ENCODE measurements at regions not wholly inside any gene's neighbourhood (a gene's known extent, or its start where the extent isn't known, plus 50 kb on each side); places are given as distances from the start of the nearest gene placed in this dataset.
"Not testable (repeated sequence)": the region's sequence is repeated elsewhere in the genome, so short reads cannot be mapped to it uniquely, and the experiment has no call there.

- no peak for DNase-seq
These were observed 268.4 kb upstream of the PELI2 start for GRCh38 chr14:55849833-55850232.

- no peak for DNase-seq
These were observed 267.4 kb upstream of the PELI2 start for GRCh38 chr14:55850825-55851241.

- DNase-seq = no peak
These were observed 266.9 kb upstream of the PELI2 start for GRCh38 chr14:55851301-55851700.

GRCh38 chr14:55851961-55852360 lies 266.2 kb upstream of the PELI2 start:
- no peak for DNase-seq

GRCh38 chr14:55855751-55856150 lies 262.5 kb upstream of the PELI2 start:
- no peak for DNase-seq

- DNase-seq = no peak
These were observed 259.6 kb upstream of the PELI2 start for GRCh38 chr14:55858604-55859003.

- not testable (repeated sequence) for DNase-seq
These were observed 256.6 kb upstream of the PELI2 start for GRCh38 chr14:55861561-55861960.

GRCh38 chr14:55864890-55865655 lies 253.1 kb upstream of the PELI2 start:
- no peak for DNase-seq

- DNase-seq = no peak
These were observed 250.9 kb upstream of the PELI2 start for GRCh38 chr14:55867311-55867710.

GRCh38 chr14:55867719-55868118 lies 250.5 kb upstream of the PELI2 start:
- DNase-seq = no peak

- DNase-seq = no peak
These were observed 248.7 kb upstream of the PELI2 start for GRCh38 chr14:55869397-55870049.

- no peak for DNase-seq
These were observed 245.0 kb upstream of the PELI2 start for GRCh38 chr14:55873169-55873568.

GRCh38 chr14:55874785-55875184 lies 243.4 kb upstream of the PELI2 start:
- no peak for DNase-seq

GRCh38 chr14:55877942-55878341 lies 240.3 kb upstream of the PELI2 start:
- DNase-seq = no peak

- DNase-seq = no peak
These were observed 236.5 kb upstream of the PELI2 start for GRCh38 chr14:55881577-55882241.

- no peak for DNase-seq
These were observed 233.4 kb upstream of the PELI2 start for GRCh38 chr14:55884819-55885218.

- DNase-seq = no peak
These were observed 229.1 kb upstream of the PELI2 start for GRCh38 chr14:55889124-55889523.

GRCh38 chr14:55891692-55892091 lies 226.5 kb upstream of the PELI2 start:
- no peak for DNase-seq

GRCh38 chr14:55892906-55893305 lies 225.3 kb upstream of the PELI2 start:
- DNase-seq = no peak

- no peak for DNase-seq
These were observed 224.5 kb upstream of the PELI2 start for GRCh38 chr14:55893705-55894104.

- DNase-seq = no peak
These were observed 221.2 kb upstream of the PELI2 start for GRCh38 chr14:55897031-55897430.

GRCh38 chr14:55898938-55899337 lies 219.3 kb upstream of the PELI2 start:
- DNase-seq = no peak

- no peak for DNase-seq
These were observed 218.7 kb upstream of the PELI2 start for GRCh38 chr14:55899531-55899930.

GRCh38 chr14:55900749-55901148 lies 217.5 kb upstream of the PELI2 start:
- no peak for DNase-seq
